NB4 (cell line): ENCODE measurements at regions not wholly inside any gene's neighbourhood (a gene's known extent, or its start where the extent isn't known, plus 50 kb on each side); places are given as distances from the start of the nearest gene placed in this dataset.
A peak's percentile ranks its signal among the peaks of the same experiment; 100 is the strongest.

Experiments
- DNase-seq: peaks from one replicate; pipeline ENCODE4 v3.0.0; 2010; ENCODE audit warnings: low read depth
- H3K4me3 ChIP-seq: one replicate; pipeline ENCODE4 v1.5.1; 2011; ENCODE audit warnings: mild to moderate bottlenecking, low read depth, low read length, moderate library complexity
- MYC ChIP-seq: IDR thresholded peaks from 2 replicates; pipeline ENCODE4 v1.6.1; 2011; ENCODE audit warnings: low read depth, low read length
- POLR2A ChIP-seq: IDR thresholded peaks from 2 replicates; pipeline ENCODE4 v1.6.1; 2011; ENCODE audit warnings: mild to moderate bottlenecking; ENCODE audit not compliant: insufficient read length; ENCODE audit errors: extremely low read depth
- TF ChIP-seq, protein P1 (sequence below): IDR thresholded peaks from 2 replicates; pipeline ENCODE4 v1.6.1; 2011; ENCODE audit warnings: low read depth, low read length
- TF ChIP-seq, protein P2 (sequence below): IDR thresholded peaks from one replicate; pipeline ENCODE4 v1.5.1; 2012; ENCODE audit warnings: low read depth, low read length

DNA sequence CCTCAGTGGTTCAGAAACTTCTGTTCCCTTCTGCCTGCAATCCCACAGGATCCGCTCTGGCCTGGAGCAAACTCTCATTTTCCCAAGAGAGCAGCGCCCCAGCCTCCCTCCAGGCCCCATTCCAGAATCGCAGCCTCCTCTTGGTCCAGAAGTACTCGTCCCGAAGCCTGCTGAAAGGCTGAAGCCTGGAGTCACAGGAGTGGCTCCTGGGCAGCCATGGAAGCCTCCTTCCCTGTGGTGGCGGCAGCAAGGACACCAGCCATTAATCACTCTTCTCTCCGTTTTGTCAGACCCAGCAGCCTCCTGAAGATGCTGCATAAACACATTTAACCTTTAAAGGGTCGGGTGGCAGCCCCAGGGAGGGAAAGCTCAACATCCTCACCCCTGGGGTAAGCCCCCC, 66.9 kb upstream of the TNRC6C start:
- no peak overlapping the region for H3K4me3 ChIP-seq
- DNase-seq = no peak
- TF ChIP-seq MYC (no peak), POLR2A (no peak)
- TF ChIP-seq, protein P1, sequence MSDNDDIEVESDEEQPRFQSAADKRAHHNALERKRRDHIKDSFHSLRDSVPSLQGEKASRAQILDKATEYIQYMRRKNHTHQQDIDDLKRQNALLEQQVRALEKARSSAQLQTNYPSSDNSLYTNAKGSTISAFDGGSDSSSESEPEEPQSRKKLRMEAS = no peak
- TF ChIP-seq, protein P2, sequence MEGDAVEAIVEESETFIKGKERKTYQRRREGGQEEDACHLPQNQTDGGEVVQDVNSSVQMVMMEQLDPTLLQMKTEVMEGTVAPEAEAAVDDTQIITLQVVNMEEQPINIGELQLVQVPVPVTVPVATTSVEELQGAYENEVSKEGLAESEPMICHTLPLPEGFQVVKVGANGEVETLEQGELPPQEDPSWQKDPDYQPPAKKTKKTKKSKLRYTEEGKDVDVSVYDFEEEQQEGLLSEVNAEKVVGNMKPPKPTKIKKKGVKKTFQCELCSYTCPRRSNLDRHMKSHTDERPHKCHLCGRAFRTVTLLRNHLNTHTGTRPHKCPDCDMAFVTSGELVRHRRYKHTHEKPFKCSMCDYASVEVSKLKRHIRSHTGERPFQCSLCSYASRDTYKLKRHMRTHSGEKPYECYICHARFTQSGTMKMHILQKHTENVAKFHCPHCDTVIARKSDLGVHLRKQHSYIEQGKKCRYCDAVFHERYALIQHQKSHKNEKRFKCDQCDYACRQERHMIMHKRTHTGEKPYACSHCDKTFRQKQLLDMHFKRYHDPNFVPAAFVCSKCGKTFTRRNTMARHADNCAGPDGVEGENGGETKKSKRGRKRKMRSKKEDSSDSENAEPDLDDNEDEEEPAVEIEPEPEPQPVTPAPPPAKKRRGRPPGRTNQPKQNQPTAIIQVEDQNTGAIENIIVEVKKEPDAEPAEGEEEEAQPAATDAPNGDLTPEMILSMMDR = no peak

DNA sequence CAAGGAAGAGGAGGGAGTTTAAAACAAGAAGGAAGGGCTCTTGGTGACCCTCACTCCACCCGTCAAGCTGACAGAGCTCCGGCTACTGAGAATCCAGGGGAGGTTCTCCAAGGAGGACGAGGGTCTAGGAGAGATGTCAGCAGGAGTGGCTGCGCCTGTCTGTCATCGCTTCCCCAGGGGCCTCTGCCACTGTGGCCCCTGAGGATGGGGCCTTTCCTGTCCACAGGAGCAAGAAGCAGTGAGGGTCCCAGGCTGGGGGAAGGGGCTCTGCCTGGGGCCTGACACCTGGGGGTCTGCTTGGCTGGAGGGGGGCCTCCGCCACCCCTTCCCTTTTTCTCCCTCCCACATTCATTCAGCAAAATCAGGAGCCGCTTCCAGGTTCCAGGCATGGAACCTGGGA, 66.5 kb upstream of the TNRC6C start:
- H3K4me3 ChIP-seq = no peak overlapping the region
- TF ChIP-seq, protein P2 = no peak
- TF ChIP-seq MYC = no peak
- TF ChIP-seq, protein P1 = no peak
- no peak for TF ChIP-seq POLR2A
- DNase-seq = no peak

DNA sequence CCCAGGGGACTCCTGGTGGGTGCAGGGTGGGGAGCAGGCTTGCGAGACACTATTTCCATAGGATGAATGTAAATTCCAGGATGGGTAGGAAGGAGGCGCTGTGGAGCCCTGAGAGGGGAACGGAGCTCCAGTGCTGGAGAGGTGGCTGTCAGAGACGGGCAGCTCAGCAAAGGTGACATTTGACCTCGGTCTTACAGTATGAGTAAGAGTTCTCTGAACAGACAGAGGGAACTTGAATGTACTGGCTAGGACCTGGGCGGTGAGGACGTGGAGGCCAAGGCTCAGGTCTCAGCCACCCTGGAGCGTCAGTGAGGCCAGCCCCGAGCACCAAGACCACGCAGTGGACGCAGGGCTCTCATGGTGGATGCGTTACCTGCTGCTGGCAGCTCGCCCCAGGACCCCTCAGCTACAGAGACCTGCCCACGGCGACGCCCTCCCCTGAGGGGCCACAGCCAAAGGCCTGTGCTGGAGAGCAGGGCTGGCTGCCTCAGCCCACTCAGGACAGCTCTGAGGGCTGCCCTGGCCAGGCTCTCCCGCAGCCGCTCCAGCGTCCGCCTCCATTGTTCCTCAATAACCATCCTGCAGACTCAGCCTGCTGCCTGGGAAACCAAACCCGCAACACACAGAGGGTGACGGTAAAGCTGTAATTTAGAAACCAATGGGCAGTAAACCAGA, 65.9 kb upstream of the TNRC6C start:
- no peak for DNase-seq
- TF ChIP-seq, protein P2 = peak; percentile 39
- TF ChIP-seq, protein P1 = no peak
- no peak overlapping the region for H3K4me3 ChIP-seq

DNA sequence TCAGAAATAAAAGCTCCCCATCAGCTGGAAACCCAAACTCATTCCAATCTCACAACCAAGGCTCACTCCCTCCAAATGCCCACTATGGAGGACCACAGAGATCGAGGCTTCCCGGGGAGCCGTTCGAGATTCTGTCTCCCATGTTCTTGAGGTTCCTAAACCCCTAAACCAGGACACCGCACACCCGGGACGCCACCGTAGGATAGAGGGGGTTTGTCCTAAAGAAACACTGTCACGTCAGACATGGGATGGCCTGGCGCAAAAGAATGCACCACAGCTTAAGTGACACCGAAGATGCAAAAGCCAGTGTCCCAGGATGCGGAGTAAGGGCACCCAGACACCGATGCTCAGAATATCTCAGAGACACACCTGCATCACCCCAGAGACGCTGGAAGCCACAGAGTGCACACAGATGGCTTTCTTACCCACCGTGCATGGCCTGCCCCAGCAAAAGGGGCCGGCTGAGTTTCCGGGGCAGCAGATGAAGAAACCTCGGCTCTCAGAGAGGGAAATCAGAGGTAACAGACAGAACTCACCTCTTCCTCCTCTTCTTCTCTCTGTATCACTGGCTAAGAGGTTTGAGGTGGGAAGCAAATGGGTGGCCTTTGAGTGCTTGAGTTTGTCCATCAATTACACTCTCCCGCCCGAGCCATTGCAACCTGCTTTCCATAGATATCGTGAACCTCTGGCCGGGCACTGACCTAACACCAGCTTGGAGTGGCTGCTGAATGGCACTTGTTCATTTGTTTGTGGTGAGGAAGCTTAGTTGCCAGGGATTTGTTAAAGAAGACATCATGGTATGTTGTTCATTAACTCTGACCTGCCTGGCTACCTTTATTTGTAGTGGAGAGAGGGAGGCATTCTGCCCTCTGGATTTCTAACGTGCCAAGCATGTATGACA, 65.1 kb upstream of the TNRC6C start:
- TF ChIP-seq POLR2A = no peak
- H3K4me3 ChIP-seq = no peak overlapping the region
- no peak for DNase-seq

DNA sequence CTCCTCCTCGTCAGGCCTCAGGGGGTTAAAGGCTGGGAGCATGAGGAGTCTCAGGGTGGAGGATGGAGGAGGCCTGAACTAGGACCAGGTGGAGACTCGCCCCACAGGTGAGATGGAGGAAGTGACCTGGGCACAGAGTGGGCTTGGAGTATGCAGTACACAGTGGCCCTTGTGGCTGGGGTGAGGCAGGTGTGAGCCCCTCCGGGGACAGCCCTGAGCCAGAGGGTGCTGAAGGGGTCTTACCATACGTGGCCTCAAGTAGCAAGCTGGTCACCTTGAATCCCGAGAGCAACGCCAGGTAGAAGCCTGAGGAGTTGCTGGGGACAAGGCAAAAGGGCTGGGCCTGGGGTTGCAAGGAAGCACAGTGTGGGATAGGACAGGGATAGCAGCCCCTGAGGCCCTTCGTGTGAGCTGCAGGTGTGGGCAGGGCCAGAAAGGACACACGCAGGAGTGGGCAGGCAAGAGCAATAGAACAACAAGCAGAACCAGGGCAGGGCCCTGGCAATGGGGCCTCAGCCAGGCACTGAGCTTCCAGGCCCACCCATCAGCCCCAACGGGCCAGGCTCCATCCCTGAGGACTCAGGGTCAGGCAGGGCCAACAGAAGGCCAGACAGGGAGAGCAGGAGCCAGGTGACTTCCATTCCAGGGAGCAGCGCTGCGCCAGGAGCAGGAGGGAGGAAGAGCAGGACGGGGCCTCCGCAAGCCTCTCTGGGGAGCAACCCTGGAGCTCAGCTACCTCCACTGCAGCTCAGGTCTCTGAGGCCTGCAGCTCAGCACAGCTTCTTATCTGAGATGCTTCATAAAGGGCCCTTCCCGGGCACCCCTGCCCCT, 64.2 kb upstream of the TNRC6C start:
- no peak for TF ChIP-seq MYC
- no peak for TF ChIP-seq POLR2A
- TF ChIP-seq, protein P1 = no peak
- DNase-seq = no peak
- H3K4me3 ChIP-seq = no peak overlapping the region

DNA sequence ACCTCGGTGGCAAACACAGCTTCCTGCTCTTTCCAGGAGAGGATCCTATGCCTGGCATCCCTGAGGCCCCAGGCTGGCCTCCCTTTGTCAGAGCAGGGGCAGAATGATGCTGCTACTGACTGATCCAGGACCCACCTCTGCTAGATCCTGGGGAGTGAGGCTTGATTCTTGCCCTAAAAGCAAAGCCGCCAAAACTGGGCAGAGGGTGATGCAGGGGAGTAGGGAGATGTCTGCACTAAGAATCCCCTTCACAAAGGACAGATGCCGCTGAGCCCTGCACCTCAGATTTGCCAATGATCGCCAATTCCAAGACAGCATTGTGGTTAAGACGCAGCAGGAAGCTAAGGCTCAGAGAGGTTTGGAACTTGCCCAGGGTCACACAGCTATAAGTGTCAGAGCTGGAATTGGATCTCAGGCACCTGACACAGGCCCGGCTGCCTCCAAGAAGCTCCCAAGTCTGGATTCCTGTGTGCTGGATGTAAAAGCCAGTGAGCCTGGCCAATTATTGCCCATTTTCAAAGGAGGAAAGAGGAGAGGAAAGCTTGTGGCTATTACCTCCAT, 60.7 kb upstream of the TNRC6C start:
- DNase-seq = no peak
- H3K4me3 ChIP-seq = no peak overlapping the region
- TF ChIP-seq POLR2A (no peak), MYC (no peak)
- TF ChIP-seq, protein P2 = no peak
- TF ChIP-seq, protein P1 = no peak
